ENCODE measurements at regions not wholly inside any gene's neighbourhood (a gene's known extent, or its start where the extent isn't known, plus 50 kb on each side); places are given as distances from the start of the nearest gene placed in this dataset.

DNA sequence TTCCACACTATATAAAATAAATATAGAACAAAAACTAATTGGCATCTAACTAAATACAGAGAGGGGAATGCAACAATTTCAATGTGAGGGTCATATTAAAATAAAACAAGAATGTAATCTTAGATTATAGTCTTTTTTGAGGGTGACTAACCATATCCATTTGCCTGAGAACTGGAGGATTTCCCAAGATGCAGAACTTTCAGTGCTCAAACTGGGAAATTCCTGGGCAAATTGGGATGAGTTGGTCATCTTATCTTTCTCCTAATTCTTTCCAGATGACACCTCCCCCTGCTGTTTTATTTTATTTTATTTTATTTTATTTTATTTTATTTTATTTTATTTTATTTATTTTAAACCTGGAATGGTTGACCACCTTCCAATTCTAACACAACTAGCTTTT lies 846.2 kb downstream of the SLC4A3 start:
- DNase-seq (ENCODE audit: low spot score in 2 of 2) (no peak), ATAC-seq (no peak)
- H3K27ac Mint-ChIP-seq: no peak overlapping the region
- H3K36me3 Mint-ChIP-seq: no peaks in the 10 kb centered on the region
- H3K9me3 Mint-ChIP-seq: peaks cover 4 to 9% of the 10 kb centered on the region in 2 donors

DNA sequence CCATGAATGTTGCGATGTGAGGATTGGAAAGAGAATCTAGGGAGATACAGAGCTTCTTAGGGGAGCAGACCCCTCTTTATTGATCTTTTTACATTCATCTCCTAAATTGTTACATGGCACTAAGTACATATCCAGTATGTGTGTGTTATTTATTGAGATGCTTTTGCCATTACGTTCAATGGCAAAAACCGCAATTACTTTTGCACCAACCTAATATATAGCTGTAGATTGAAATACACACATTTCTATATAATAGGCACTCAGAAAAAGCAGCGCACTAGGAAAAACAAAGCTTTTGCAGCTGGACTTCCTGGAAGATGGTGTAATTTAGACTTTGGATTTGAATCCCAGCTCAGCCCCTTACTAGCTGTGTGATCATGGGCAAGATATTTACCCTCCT lies 849.4 kb downstream of the SLC4A3 start:
- Mint-ChIP-seq H3K36me3 (no peaks in the 10 kb centered on the region), H3K9me3 (peaks cover 4 to 14% of the 10 kb centered on the region in 2 donors), H3K27ac (no peak overlapping the region)
- no peak for ATAC-seq
- no peak for DNase-seq (ENCODE audit: low spot score in 2 of 2)

DNA sequence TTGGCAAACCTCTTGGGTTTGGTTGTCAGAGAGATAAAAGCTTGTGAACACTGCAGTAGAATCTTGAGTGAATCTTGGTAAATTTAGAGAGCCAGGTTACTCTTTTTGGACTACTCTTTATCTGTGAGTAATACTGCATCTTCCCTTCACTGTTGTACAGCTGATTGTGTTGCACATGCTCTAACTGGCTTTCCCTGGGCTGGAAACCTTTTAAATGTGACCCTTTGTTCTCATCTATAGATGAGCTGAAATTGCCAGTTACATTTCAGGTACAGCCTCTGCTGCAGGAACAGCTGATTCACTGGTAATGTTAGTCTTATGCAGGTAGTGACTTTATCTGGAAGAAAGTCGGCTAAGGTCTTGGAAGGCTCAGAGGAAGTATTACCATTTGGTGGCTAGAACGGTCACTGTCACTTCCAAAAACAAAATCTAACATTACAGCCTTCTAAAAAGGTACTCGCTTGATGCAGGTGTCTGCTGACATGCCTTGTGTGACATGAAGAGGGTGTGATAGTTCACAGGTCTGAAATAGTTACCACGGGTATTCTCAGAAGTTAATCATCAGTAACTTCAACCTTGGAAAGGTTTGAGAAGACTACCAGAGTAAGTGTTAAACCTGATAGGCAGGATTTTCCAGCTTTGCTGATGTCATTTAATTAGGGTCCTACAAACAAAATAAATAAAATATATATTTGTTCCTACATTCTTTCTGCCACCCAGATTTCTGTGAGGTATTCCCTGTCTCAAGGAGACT lies 851.1 kb downstream of the SLC4A3 start:
- no peak for ATAC-seq
- no peak overlapping the region for H3K27ac Mint-ChIP-seq

DNA sequence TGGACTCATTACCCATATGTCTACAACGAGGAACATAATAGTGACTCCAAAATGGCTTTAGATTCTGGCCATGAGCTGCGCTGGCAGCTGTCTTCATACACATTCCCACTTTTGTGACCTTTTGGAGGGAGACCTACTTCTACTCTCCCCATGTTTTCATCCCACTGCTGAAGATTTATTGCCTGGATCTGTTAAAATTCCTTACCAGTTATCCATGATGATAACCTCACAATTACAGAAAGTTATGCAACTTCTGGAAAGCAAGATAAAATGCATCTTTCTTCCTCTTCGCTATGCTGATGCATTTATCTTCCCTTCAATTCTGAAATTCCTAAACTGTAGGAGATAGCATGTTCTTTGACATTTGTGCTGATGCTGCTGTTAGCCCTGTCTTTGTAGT lies 855.3 kb downstream of the SLC4A3 start:
- no peak for ATAC-seq
- Mint-ChIP-seq H3K36me3 (peaks cover 0 to 12% of the 10 kb centered on the region in 2 donors), H3K27ac (no peak overlapping the region), H3K9me3 (peaks cover 8 to 24% of the 10 kb centered on the region in 2 donors)
- no peak for DNase-seq (ENCODE audit: low spot score in 2 of 2)

More for the DNA sequence above, 851.1 kb downstream of the SLC4A3 start:
- no peaks in the 10 kb centered on the region for H3K36me3 Mint-ChIP-seq
- no peak for DNase-seq (ENCODE audit: low spot score in 2 of 2)
- peaks cover 4 to 20% of the 10 kb centered on the region in 2 donors for H3K9me3 Mint-ChIP-seq

DNA sequence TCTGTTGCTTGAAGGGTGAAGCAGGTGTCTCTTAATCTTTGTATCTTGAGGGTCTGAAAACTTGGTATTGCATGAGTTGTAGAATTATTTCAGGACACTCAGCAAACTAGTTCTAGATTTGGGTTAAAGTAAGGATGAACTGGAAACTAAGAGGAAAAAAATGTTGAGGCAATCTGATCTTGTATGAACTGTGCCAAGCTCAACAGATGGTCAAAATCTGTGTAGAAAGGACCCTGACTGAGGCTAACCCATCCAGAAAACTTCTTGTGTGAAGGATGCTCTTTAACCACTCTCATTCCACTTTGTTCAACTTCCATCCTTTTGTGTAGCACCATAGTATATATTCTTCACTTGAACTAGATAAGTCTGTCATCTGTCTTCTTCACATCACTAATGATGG lies 861.7 kb downstream of the SLC4A3 start:
- no peak for ATAC-seq

DNA sequence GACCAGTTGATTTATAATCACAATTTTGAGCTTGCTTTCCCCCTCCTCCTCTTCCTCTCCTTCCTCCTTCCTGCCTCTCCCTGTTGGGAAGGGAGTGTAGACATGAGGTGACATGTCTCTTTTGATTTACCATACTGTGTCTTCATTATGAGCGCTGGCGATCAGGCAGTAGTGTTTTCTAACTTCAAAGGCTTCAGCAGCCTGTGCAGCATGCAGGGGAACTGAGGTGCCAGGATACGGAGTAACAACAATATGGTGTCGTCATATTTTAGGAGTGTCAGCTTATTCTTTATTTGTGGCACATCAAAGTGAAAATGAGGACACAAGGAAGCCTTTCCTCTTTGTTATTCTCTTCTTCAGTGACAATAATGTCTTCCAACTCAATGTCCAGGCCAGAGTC lies 864.2 kb downstream of the SLC4A3 start:
- no peak for DNase-seq (ENCODE audit: low spot score in 2 of 2)
- no peak for ATAC-seq
- H3K27ac Mint-ChIP-seq: no peak overlapping the region
- no peaks in the 10 kb centered on the region for H3K36me3 Mint-ChIP-seq
- H3K9me3 Mint-ChIP-seq: peaks cover 3% of the 10 kb centered on the region in 2 donors

More for the DNA sequence above, 861.7 kb downstream of the SLC4A3 start:
- Mint-ChIP-seq H3K36me3 (peaks cover 0 to 8% of the 10 kb centered on the region in 2 donors), H3K9me3 (peaks cover 7 to 11% of the 10 kb centered on the region in 2 donors), H3K27ac (no peak overlapping the region)
- no peak for DNase-seq (ENCODE audit: low spot score in 2 of 2)

DNA sequence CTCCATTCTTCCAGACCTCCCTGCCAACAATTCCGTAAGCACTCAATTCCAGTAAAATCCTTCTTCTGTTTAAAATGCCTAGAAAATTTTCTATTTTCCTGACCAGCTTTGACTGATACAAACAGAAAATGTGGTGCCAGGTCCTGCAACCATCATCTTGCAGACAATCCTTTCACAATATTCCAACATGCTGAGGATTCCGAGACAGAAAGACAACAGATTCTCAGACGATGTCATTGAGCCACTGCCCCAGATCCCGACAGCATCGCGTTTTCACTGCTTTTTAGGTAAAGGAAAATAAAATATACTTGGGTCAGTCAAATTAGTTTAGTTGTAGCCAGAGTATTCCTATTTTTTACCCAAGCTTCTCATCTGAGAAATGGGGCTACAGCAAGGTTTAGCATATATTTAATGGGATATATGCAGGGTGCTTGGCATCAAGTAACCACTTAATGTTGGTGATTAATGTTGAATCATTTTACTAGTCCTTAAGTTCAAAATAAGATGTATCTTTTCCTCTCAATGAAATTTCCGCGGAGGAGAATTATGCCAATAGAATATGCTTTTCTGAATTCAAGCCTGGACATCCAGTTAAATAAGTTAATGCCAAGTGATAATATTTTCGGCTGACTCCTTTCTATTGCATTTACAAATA lies 866.6 kb downstream of the SLC4A3 start:
- no peaks in the 10 kb centered on the region for H3K36me3 Mint-ChIP-seq
- peaks cover 0 to 5% of the 10 kb centered on the region in 2 donors for H3K9me3 Mint-ChIP-seq
- H3K27ac Mint-ChIP-seq: no peak overlapping the region
- DNase-seq (ENCODE audit: low spot score in 2 of 2) (no peak), ATAC-seq (no peak)

DNA sequence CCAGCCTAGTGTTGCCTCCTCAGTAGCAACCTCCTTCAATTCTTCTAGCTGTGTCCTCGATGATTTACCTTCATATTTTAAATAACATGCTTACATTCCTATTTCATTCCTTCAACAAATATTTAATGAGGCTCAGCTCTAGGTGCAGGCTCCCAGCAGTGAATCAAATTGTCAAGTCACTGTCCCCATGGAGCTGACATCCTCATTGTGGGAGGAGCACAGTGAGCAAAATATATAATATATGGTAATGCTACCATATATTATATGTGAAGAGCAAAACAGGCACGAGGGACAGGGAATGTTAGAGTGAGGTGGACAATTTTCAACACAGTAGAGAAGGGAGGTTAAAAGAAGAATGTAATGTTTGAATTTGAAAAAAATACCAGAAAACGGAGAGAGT lies 869.1 kb downstream of the SLC4A3 start:
- DNase-seq (ENCODE audit: low spot score in 2 of 2) (no peak), ATAC-seq (no peak)
- Mint-ChIP-seq H3K36me3 (no peaks in the 10 kb centered on the region), H3K27ac (no peak overlapping the region), H3K9me3 (peaks cover 0 to 10% of the 10 kb centered on the region in 2 donors)

DNA sequence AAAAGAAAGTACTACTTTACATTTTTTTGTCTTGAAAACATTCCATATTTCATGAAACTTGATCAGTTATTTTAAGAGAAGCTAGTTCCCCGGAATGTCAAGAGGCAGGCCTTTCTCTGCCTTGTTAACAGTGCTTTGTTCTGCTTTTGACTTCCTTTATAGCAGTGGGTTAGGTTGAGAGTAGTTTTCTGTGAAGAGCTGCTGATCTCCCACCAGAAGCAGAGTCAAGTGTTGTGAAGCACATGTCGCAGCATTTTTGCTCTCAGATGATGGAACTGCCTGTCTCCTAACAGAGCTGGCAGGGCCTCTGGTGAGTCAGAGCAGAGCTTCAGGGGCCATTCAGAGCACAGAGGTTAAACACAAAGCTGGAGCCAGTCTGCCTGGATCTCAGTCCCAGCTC lies 871.8 kb downstream of the SLC4A3 start:
- H3K36me3 Mint-ChIP-seq: no peaks in the 10 kb centered on the region
- ATAC-seq (peak in 1 of 2 donors; percentile 48), DNase-seq (ENCODE audit: low spot score in 2 of 2) (no peak)
- H3K9me3 Mint-ChIP-seq: peaks cover 0 to 16% of the 10 kb centered on the region in 2 donors
- no peak overlapping the region for H3K27ac Mint-ChIP-seq

DNA sequence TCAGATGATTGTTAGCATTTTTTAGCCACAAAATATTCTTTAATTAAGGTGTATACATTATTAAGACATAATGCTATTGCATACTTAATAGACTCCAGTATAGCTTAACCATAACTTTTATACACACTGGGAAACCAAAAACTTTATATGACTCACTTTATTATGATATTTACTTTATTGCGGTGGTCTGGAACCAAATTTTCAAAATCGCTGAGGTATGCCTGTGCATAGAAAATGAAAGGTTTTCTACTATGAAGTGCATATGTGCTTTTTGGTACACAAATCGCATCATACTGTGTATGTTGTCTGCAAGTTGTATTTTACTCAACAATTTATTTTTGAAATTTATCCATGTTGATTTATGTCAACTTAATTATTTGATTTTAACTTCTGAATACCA lies 875.1 kb downstream of the SLC4A3 start:
- Mint-ChIP-seq H3K9me3 (peaks cover 0 to 20% of the 10 kb centered on the region in 2 donors), H3K36me3 (no peaks in the 10 kb centered on the region), H3K27ac (no peak overlapping the region)
- no peak for ATAC-seq
- DNase-seq (ENCODE audit: low spot score in 2 of 2): no peak

DNA sequence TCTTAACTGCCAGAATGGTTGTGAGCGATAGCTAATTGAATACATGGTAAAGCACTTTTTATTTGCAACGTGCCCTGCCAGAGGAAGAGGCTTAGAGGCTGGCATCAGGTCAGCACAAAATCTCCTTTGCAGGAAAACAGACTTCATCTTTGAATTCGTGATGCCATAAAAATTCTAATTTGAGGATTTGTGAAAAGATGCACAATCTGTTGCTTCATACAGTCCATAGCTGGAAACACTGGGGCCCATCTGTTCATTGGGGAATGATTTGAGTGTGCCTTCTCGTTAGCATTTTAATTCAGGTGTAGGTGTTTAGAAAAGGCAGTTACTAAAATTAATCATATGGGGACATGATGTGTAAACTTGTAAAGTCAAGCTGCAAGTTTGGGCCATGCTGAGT lies 876.0 kb downstream of the SLC4A3 start:
- ATAC-seq: no peak
- no peak for DNase-seq (ENCODE audit: low spot score in 2 of 2)
- H3K9me3 Mint-ChIP-seq: peaks cover 0 to 20% of the 10 kb centered on the region in 2 donors
- no peaks in the 10 kb centered on the region for H3K36me3 Mint-ChIP-seq
- no peak overlapping the region for H3K27ac Mint-ChIP-seq

DNA sequence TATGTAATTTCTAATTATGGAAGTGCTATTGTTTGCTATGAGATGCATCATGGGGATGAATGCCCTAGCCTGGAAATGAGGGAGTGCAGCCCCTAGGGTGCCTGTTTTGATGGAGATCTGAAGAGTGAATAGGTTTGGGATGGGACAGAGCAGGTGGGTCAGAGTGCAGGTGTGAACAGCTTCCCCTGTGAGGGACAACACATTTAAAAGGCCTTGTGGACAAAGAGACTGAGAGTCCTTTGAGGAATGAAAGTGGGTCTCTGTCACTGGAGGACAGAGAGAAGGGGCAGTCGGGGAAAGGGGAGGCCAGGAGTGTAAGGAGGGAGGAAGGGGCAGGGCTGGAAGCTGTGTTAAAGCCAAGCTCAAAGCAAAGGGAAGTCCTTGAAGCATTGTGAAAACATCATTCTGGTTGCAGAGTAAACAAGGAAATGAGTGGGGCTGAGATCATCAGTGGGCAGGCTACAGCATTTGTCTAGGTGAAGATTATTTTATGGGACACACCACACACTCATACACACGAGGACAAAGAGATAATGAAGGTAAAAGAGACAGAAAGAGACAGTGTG lies 877.6 kb downstream of the SLC4A3 start:
- DNase-seq (ENCODE audit: low spot score in 2 of 2): no peak
- no peaks in the 10 kb centered on the region for H3K36me3 Mint-ChIP-seq
- ATAC-seq: no peak
- H3K9me3 Mint-ChIP-seq: peaks cover 0 to 20% of the 10 kb centered on the region in 2 donors
- H3K27ac Mint-ChIP-seq: no peak overlapping the region

DNA sequence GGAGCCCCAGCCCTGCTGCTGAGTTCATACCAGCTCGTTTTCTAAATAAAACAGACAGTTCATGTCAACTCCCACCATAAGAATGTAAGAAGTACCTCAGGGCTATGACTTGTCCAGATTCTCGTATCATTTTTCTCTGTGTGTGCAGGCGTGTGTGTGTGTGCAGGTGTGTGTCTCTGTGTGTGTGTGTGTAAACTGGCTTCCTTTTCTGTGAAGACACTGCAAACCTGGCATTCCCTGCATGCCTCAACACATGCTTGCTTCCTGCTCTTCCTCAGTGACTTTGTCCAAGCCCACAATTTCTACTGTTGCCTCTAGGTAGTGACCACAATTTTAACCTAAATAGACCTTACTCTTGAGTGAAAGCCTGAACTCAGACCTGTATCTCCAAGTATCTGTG lies 879.0 kb downstream of the SLC4A3 start:
- DNase-seq (ENCODE audit: low spot score in 2 of 2) (no peak), ATAC-seq (no peak)
- Mint-ChIP-seq H3K27ac (no peak overlapping the region), H3K9me3 (peaks cover 0 to 15% of the 10 kb centered on the region in 2 donors), H3K36me3 (no peaks in the 10 kb centered on the region)

DNA sequence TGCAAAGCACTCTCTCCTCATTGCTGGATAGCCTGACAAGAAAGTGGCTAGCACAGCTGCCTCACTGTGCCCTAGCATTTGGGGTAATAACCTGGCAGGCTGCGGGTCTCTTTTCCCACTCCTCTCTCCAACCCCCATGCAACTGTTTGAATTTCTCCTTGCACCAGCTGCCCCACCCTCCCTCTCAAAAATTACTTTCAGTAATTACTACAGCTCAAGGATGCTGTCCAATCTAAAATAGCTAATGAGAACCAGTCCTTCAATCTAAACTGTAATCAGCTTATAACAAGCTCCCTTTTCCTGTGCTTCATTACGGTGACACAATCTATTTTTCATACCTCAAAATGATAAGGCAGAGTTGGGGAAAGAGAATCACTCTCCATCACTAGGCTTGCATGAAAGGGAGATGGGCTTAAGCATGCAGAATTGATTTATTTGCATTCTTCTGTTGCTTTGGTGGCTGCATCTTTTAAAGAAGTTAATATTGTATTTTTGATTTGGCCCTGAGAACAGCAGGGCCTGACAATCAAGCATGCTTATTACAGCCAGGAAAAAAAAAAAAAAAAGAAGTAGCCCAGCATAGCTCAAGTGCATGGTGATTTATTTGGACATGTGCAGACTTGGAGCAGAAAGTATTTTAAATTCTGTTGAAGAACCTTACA lies 881.8 kb downstream of the SLC4A3 start:
- H3K27ac Mint-ChIP-seq: no peak overlapping the region
- ATAC-seq (no peak), DNase-seq (ENCODE audit: low spot score in 2 of 2) (no peak)
- peaks cover 5 to 13% of the 10 kb centered on the region in 2 donors for H3K9me3 Mint-ChIP-seq
- no peaks in the 10 kb centered on the region for H3K36me3 Mint-ChIP-seq

DNA sequence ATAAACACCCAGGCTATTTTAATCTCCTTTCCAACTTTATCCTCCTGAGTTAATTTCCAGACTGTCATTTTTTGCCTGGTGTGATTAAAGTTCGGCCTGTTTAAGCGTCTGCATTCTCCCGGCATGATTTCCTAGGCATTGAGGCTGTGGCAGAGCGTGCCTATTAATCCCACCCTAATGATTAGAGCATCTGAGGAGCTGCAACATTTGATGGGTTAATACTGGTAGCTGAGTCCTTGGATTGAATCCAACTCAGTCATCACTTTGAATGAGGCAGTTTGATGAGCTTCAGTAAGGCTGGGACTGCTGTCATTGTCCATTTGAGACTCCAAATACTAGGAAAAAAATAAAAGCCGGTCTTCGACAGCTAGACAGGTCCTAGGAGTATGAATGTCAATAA lies 882.5 kb downstream of the SLC4A3 start:
- DNase-seq (ENCODE audit: low spot score in 2 of 2): no peak
- ATAC-seq: no peak
- H3K36me3 Mint-ChIP-seq: no peaks in the 10 kb centered on the region
- no peak overlapping the region for H3K27ac Mint-ChIP-seq
- peaks cover 5 to 9% of the 10 kb centered on the region in 2 donors for H3K9me3 Mint-ChIP-seq

DNA sequence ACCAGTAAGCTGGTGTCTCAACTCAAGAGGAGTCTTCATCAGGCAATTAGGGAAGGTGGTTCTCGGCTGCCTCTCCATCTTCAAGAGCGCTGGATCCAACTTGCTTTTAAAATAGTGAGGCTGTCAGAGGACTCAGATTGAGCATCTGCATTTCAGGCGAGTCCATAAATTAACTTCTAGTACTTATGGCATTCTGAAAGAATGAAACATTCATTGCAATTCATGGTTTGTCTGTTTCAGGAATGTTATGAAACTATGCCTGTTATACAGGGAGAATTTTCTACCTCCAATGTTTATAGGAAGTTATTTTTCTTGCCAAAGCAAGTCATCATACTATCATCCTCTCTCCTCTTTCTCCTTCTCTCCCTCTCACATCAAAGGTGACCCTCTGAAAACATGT lies 883.2 kb downstream of the SLC4A3 start:
- Mint-ChIP-seq H3K27ac (no peak overlapping the region), H3K36me3 (no peaks in the 10 kb centered on the region), H3K9me3 (peaks cover 4 to 5% of the 10 kb centered on the region in 2 donors)
- no peak for DNase-seq (ENCODE audit: low spot score in 2 of 2)
- no peak for ATAC-seq

DNA sequence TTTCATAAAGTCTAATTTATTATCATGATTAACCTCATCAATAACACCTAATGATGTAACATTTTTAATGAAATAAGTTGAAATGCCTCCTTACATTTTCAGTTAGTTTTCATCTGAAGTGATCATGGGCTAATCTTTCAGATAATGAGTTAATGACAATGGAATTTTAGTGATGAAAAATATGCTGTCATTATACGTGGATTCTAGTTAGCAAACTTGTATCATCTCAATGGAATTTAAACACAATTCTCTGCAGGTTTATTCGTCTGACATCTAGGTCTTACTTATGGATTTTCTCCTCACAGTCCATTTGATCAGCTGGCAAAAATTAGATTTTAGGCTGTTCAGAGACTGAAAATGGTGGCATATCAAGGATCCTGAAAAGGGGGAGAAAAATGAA lies 885.0 kb downstream of the SLC4A3 start:
- ATAC-seq (no peak), DNase-seq (ENCODE audit: low spot score in 2 of 2) (no peak)
- Mint-ChIP-seq H3K36me3 (no peaks in the 10 kb centered on the region), H3K9me3 (peaks cover 4 to 5% of the 10 kb centered on the region in 2 donors), H3K27ac (no peak overlapping the region)

Data from activated naive CD4-positive, alpha-beta T cell treated with anti-CD3 and anti-CD28 coated beads, Interleukin-2, amount 50 U/mL, for 72 hours (primary cell).